ENCODE measurements at regions not wholly inside any gene's neighbourhood (a gene's known extent, or its start where the extent isn't known, plus 50 kb on each side); places are given as distances from the start of the nearest gene placed in this dataset.

GRCh38 chr2:8586457-8587051, 95.3 kb upstream of the ID2 start:
- H3K9me3 ChIP-seq (ENCODE audit: control insufficient read depth in 4 of 4, low read length in 3 of 4) = no peaks in the 10 kb centered on the region
- H3K4me1 ChIP-seq (ENCODE audit: control insufficient read depth in 4 of 4, insufficient read depth in 4 of 4, low read length in 3 of 4) = peaks cover 0 to 23% (median 12%) of the 10 kb centered on the region in 4 donors
- no peak overlapping the region for H3K9ac ChIP-seq (ENCODE audit: low read depth in 1 of 2, low read length in 2 of 2)
- H3K4me3 ChIP-seq (ENCODE audit: low read depth in 1 of 3, low read length in 3 of 3) = no peak overlapping the region
- no peaks in the 10 kb centered on the region for H3K36me3 ChIP-seq (ENCODE audit: control insufficient read depth in 4 of 4, insufficient read depth in 3 of 4, low read depth in 1 of 4, low read length in 3 of 4)
- WGBS = 97% methylated on average over 15 of the region's 15 CpGs
- DNase-seq (ENCODE audit: low spot score) = no peak
- TF ChIP-seq ZBTB33 (IDR thresholded peaks at IDR 0.05) (no peak), EGR1 (IDR thresholded peaks at IDR 0.05; ENCODE audit: low read depth in 2 of 2) (no peak), SP1 (IDR thresholded peaks at IDR 0.05) (no peak), FOXA1 (IDR thresholded peaks at IDR 0.05) (no peak)
- no peak overlapping the region for H3K27ac ChIP-seq (ENCODE audit: low read depth in 1 of 2, low read length in 2 of 2)
- H3K27me3 ChIP-seq (ENCODE audit: control insufficient read depth in 4 of 4, insufficient read depth in 4 of 4, low read length in 3 of 4) = no peaks in the 10 kb centered on the region

- WGBS = 93% methylated on average over 19 of the region's 19 CpGs
Measured at GRCh38 chr2:8587251-8587791, 94.5 kb upstream of the ID2 start.

GRCh38 chr2:8587920-8588830, 93.7 kb upstream of the ID2 start:
- Histone ChIP-seq H3K27ac (ENCODE audit: low read depth in 1 of 2, low read length in 2 of 2) (no peak overlapping the region), H3K27me3 (ENCODE audit: control insufficient read depth in 4 of 4, insufficient read depth in 4 of 4, low read length in 3 of 4) (no peaks in the 10 kb centered on the region), H3K4me1 (ENCODE audit: control insufficient read depth in 4 of 4, insufficient read depth in 4 of 4, low read length in 3 of 4) (peaks cover 0 to 15% (median 6%) of the 10 kb centered on the region in 4 donors), H3K4me3 (ENCODE audit: low read depth in 1 of 3, low read length in 3 of 3) (no peak overlapping the region), H3K9me3 (ENCODE audit: control insufficient read depth in 4 of 4, low read length in 3 of 4) (no peaks in the 10 kb centered on the region), H3K9ac (ENCODE audit: low read depth in 1 of 2, low read length in 2 of 2) (no peak overlapping the region), H3K36me3 (ENCODE audit: control insufficient read depth in 4 of 4, insufficient read depth in 3 of 4, low read depth in 1 of 4, low read length in 3 of 4) (no peaks in the 10 kb centered on the region)
- WGBS = 95% methylated on average over 7 of the region's 7 CpGs
- TF ChIP-seq YY1 (IDR thresholded peaks at IDR 0.05) = no peak
- DNase-seq (ENCODE audit: low spot score) = no peak

More at GRCh38 chr2:8587251-8587791, 94.5 kb upstream of the ID2 start:
- no peak for DNase-seq (ENCODE audit: low spot score)
- no peak for TF ChIP-seq SP1 (IDR thresholded peaks at IDR 0.05)
- no peak for TF ChIP-seq FOXA2 (IDR thresholded peaks at IDR 0.05)
- no peak for TF ChIP-seq GABPA (IDR thresholded peaks at IDR 0.05 in 1 of 2, conservative IDR thresholded peaks at IDR 0.05 in 1 of 2)
- TF ChIP-seq MAX (IDR thresholded peaks at IDR 0.05) = no peak
- no peak for TF ChIP-seq JUND (IDR thresholded peaks at IDR 0.05)
- Histone ChIP-seq H3K27me3 (ENCODE audit: control insufficient read depth in 4 of 4, insufficient read depth in 4 of 4, low read length in 3 of 4) (no peaks in the 10 kb centered on the region), H3K4me3 (ENCODE audit: low read depth in 1 of 3, low read length in 3 of 3) (no peak overlapping the region), H3K9me3 (ENCODE audit: control insufficient read depth in 4 of 4, low read length in 3 of 4) (no peaks in the 10 kb centered on the region), H3K36me3 (ENCODE audit: control insufficient read depth in 4 of 4, insufficient read depth in 3 of 4, low read depth in 1 of 4, low read length in 3 of 4) (no peaks in the 10 kb centered on the region), H3K27ac (ENCODE audit: low read depth in 1 of 2, low read length in 2 of 2) (no peak overlapping the region), H3K4me1 (ENCODE audit: control insufficient read depth in 4 of 4, insufficient read depth in 4 of 4, low read length in 3 of 4) (peaks cover 0 to 19% (median 11%) of the 10 kb centered on the region in 4 donors), H3K9ac (ENCODE audit: low read depth in 1 of 2, low read length in 2 of 2) (no peak overlapping the region)

- Histone ChIP-seq H3K36me3 (ENCODE audit: control insufficient read depth in 4 of 4, insufficient read depth in 3 of 4, low read depth in 1 of 4, low read length in 3 of 4) (no peaks in the 10 kb centered on the region), H3K9ac (ENCODE audit: low read depth in 1 of 2, low read length in 2 of 2) (no peak overlapping the region), H3K9me3 (ENCODE audit: control insufficient read depth in 4 of 4, low read length in 3 of 4) (no peaks in the 10 kb centered on the region), H3K4me3 (ENCODE audit: low read depth in 1 of 3, low read length in 3 of 3) (no peak overlapping the region), H3K27me3 (ENCODE audit: control insufficient read depth in 4 of 4, insufficient read depth in 4 of 4, low read length in 3 of 4) (no peaks in the 10 kb centered on the region), H3K27ac (ENCODE audit: low read depth in 1 of 2, low read length in 2 of 2) (no peak overlapping the region), H3K4me1 (ENCODE audit: control insufficient read depth in 4 of 4, insufficient read depth in 4 of 4, low read length in 3 of 4) (peaks cover 0 to 10% (median 4%) of the 10 kb centered on the region in 4 donors)
- no peak for DNase-seq (ENCODE audit: low spot score)
- 86% methylated on average over 6 of the region's 6 CpGs for WGBS
- TF ChIP-seq ATF3 (IDR thresholded peaks at IDR 0.05) (no peak), NR2F2 (IDR thresholded peaks at IDR 0.05) (no peak), JUND (IDR thresholded peaks at IDR 0.05) (no peak), RXRA (IDR thresholded peaks at IDR 0.05) (no peak), REST (IDR thresholded peaks at IDR 0.05) (no peak), FOXA2 (IDR thresholded peaks at IDR 0.05) (no peak), HNF4G (IDR thresholded peaks at IDR 0.05) (no peak), MAX (IDR thresholded peaks at IDR 0.05) (no peak), HNF4A (conservative IDR thresholded peaks at IDR 0.05) (no peak), GABPA (IDR thresholded peaks at IDR 0.05 in 1 of 2, conservative IDR thresholded peaks at IDR 0.05 in 1 of 2) (no peak)
Measured at GRCh38 chr2:8588831-8589191, 93.0 kb upstream of the ID2 start.
